ENCODE measurements at regions not wholly inside any gene's neighbourhood (a gene's known extent, or its start where the extent isn't known, plus 50 kb on each side); places are given as distances from the start of the nearest gene placed in this dataset.

GRCh38 chr1:178613271-178613945 lies 100.5 kb downstream of the TEX35 start:
- DNase-seq (ENCODE audit: low read depth), result no peak
- in situ Hi-C loops (cut with HindIII; ENCODE audit: low sequenced_read_pairs), result no loop called here
- H3K4me3 ChIP-seq (ENCODE audit: low read depth, low read length), result no peak overlapping the region
- TF ChIP-seq, protein P1, sequence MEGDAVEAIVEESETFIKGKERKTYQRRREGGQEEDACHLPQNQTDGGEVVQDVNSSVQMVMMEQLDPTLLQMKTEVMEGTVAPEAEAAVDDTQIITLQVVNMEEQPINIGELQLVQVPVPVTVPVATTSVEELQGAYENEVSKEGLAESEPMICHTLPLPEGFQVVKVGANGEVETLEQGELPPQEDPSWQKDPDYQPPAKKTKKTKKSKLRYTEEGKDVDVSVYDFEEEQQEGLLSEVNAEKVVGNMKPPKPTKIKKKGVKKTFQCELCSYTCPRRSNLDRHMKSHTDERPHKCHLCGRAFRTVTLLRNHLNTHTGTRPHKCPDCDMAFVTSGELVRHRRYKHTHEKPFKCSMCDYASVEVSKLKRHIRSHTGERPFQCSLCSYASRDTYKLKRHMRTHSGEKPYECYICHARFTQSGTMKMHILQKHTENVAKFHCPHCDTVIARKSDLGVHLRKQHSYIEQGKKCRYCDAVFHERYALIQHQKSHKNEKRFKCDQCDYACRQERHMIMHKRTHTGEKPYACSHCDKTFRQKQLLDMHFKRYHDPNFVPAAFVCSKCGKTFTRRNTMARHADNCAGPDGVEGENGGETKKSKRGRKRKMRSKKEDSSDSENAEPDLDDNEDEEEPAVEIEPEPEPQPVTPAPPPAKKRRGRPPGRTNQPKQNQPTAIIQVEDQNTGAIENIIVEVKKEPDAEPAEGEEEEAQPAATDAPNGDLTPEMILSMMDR (IDR thresholded peaks at IDR 0.05; ENCODE audit: low read depth, low read length, missing control alignments), result no peak

GRCh38 chr1:178614286-178614685 lies 101.4 kb downstream of the TEX35 start:
- no peak overlapping the region for H3K4me3 ChIP-seq (ENCODE audit: low read depth, low read length)
- in situ Hi-C loops (cut with HindIII; ENCODE audit: low sequenced_read_pairs), result no loop called here
- no peak for DNase-seq (ENCODE audit: low read depth)
- TF ChIP-seq, protein P1 (IDR thresholded peaks at IDR 0.05; ENCODE audit: low read depth, low read length, missing control alignments), result no peak

- no peak overlapping the region for H3K4me3 ChIP-seq (ENCODE audit: low read depth, low read length)
- no peak for DNase-seq (ENCODE audit: low read depth)
- in situ Hi-C loops (cut with HindIII; ENCODE audit: low sequenced_read_pairs), result no loop called here
- TF ChIP-seq, protein P1 (IDR thresholded peaks at IDR 0.05; ENCODE audit: low read depth, low read length, missing control alignments), result no peak
Measured at GRCh38 chr1:178619042-178619927, 105.8 kb upstream of the RALGPS2 start.

DNA sequence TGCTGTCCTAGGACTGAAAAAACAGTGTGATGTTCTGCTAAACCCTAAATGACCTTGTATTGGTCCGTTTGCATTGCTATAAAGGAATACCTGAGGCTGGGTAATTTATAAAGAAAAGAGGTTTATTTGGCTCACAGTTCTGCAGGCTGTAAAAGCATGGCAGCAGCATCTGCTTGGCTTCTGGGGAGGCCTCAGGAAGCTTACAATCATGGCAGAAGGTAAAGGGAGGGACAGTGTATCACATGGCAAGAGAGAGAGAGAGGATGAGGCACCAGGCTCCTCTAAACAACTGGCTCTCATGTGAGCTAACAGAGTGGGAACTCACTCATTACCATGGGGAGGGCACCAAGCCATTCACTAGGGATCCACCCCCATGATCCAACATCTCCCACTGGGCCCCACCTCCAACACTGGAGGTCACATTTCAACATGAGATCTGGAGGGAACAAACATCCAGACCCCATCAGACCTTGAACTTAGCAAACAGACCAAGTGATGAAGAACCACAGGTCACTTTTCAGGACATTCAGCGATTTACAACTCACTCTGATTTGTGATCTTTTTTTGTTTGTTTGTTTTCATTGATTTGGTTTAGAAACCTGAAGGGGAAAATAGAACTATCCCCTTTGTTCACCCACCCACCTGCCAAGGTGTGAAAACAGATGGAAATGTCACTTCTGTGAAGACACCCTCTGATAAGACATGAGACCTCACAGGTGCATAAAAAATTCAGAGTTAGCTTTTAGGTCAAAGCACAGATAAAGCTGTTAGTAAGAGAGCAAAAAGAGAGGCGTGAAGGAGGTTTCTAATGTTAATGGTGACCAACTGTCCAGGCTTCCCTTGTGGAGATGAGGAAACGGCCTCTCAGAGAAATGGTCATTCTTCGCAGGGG lies 104.2 kb upstream of the RALGPS2 start:
- H3K4me3 ChIP-seq (ENCODE audit: low read depth, low read length), result no peak overlapping the region
- in situ Hi-C loops (cut with HindIII; ENCODE audit: low sequenced_read_pairs), result no loop called here
- no peak for DNase-seq (ENCODE audit: low read depth)
- TF ChIP-seq, protein P1 (IDR thresholded peaks at IDR 0.05; ENCODE audit: low read depth, low read length, missing control alignments), result no peak

GRCh38 chr1:178621822-178622221 lies 103.2 kb upstream of the RALGPS2 start:
- in situ Hi-C loops (cut with HindIII; ENCODE audit: low sequenced_read_pairs), result no loop called here
- no peak overlapping the region for H3K4me3 ChIP-seq (ENCODE audit: low read depth, low read length)
- TF ChIP-seq, protein P1 (IDR thresholded peaks at IDR 0.05; ENCODE audit: low read depth, low read length, missing control alignments), result no peak
- no peak for DNase-seq (ENCODE audit: low read depth)

GRCh38 chr1:178625695-178626094 lies 99.3 kb upstream of the RALGPS2 start:
- TF ChIP-seq, protein P1 (IDR thresholded peaks at IDR 0.05; ENCODE audit: low read depth, low read length, missing control alignments), result no peak
- H3K4me3 ChIP-seq (ENCODE audit: low read depth, low read length), result no peak overlapping the region
- DNase-seq (ENCODE audit: low read depth), result no peak
- in situ Hi-C loops (cut with HindIII; ENCODE audit: low sequenced_read_pairs), result no loop called here

Measured in astrocyte of the cerebellum (primary cell).